Stimulated activated CD4-positive, alpha-beta T cell treated with anti-CD3 and anti-CD28 coated beads, Interleukin-12 subunit alpha, Interleukin-12 subunit beta, amount 100 ng/mL, for 24 hours (primary cell): ENCODE measurements at regions not wholly inside any gene's neighbourhood (a gene's known extent, or its start where the extent isn't known, plus 50 kb on each side); places are given as distances from the start of the nearest gene placed in this dataset.

Experiments
- DNase-seq, 2 experiments: peaks; one replicate each; pipeline ENCODE4 v3.0.0-alpha.2; 2020; ENCODE audit warnings: low read depth in 2 of 2

- DNase-seq: no peak
These were observed 62.3 kb upstream of the SLCO4A1 start for GRCh38 chr20:62580052-62580451.

- DNase-seq: no peak
These were observed 61.6 kb upstream of the SLCO4A1 start for GRCh38 chr20:62580733-62581132.

- no peak for DNase-seq
These were observed 61.0 kb upstream of the SLCO4A1 start for GRCh38 chr20:62581308-62581707.

GRCh38 chr20:62581806-62582205 is 60.5 kb upstream of the SLCO4A1 start:
- DNase-seq: no peak

GRCh38 chr20:62583424-62583920 is 58.8 kb upstream of the SLCO4A1 start:
- DNase-seq: no peak

- no peak for DNase-seq
These were observed 57.4 kb upstream of the SLCO4A1 start for GRCh38 chr20:62584671-62585460.

- no peak for DNase-seq
These were observed 56.8 kb upstream of the SLCO4A1 start for GRCh38 chr20:62585461-62585970.

GRCh38 chr20:62586799-62587198 is 55.5 kb upstream of the SLCO4A1 start:
- no peak for DNase-seq

GRCh38 chr20:62587757-62588402 is 54.4 kb upstream of the SLCO4A1 start:
- no peak for DNase-seq

- no peak for DNase-seq
These were observed 53.7 kb upstream of the SLCO4A1 start for GRCh38 chr20:62588458-62589149.

- DNase-seq: no peak
These were observed 53.2 kb upstream of the SLCO4A1 start for GRCh38 chr20:62589150-62589498.

- no peak for DNase-seq
These were observed 52.6 kb upstream of the SLCO4A1 start for GRCh38 chr20:62589720-62590119.

- DNase-seq: no peak
These were observed 51.8 kb upstream of the SLCO4A1 start for GRCh38 chr20:62590309-62591121.

- no peak for DNase-seq
These were observed 51.2 kb upstream of the SLCO4A1 start for GRCh38 chr20:62591122-62591468.

GRCh38 chr20:62591591-62591990 is 50.7 kb upstream of the SLCO4A1 start:
- no peak for DNase-seq
